Neural progenitor cell (in vitro differentiated cells): ENCODE measurements at regions not wholly inside any gene's neighbourhood (a gene's known extent, or its start where the extent isn't known, plus 50 kb on each side); places are given as distances from the start of the nearest gene placed in this dataset.

ENCODE experiments used
- DNase-seq: peaks from one replicate; pipeline ENCODE4 v3.0.0-alpha.2; 2016; ENCODE audit warnings: low spot score
- H2AFZ ChIP-seq: fragments of 200-600 bp; sonication (generic); replicated peaks from 2 replicates; pipeline ENCODE4 v1.6.1; 2016; ENCODE audit warnings: antibody characterized with exemption
- H3F3A ChIP-seq: fragments of 200-600 bp; sonication (generic); 2 replicates; pipeline ENCODE4 v1.6.1; 2016; ENCODE audit warnings: antibody characterized with exemption, low read depth
- H3K27ac ChIP-seq: fragments of 200-600 bp; sonication (generic); 2 replicates; pipeline ENCODE4 v1.5.1; 2016; ENCODE audit warnings: mild to moderate bottlenecking
- H3K27me3 ChIP-seq: fragments of 200-600 bp; sonication (generic); 2 replicates; pipeline ENCODE4 v1.6.1; 2016; ENCODE audit warnings: mild to moderate bottlenecking, moderate library complexity
- H3K36me3 ChIP-seq: fragments of 200-600 bp; sonication (generic); 2 replicates; pipeline ENCODE4 v1.5.1; 2016
- H3K4me1 ChIP-seq: fragments of 200-600 bp; sonication (generic); 2 replicates; pipeline ENCODE4 v1.6.1; 2016; ENCODE audit warnings: mixed run types
- H3K4me2 ChIP-seq: fragments of 200-600 bp; sonication (generic); 2 replicates; pipeline ENCODE4 v1.6.1; 2016
- H3K4me3 ChIP-seq: fragments of 200-600 bp; sonication (generic); 2 replicates; pipeline ENCODE4 v1.5.1; 2016
- H3K79me2 ChIP-seq: fragments of 200-600 bp; sonication (generic); 2 replicates; pipeline ENCODE4 v1.6.1; 2016; ENCODE audit warnings: low read depth
- H3K9ac ChIP-seq: fragments of 200-600 bp; sonication (generic); 2 replicates; pipeline ENCODE4 v1.6.1; 2016
- H3K9me3 ChIP-seq: fragments of 200-600 bp; sonication (generic); 2 replicates; pipeline ENCODE4 v1.5.1; 2016; ENCODE audit warnings: low read depth
- H4K20me1 ChIP-seq: fragments of 200-600 bp; sonication (generic); 2 replicates; pipeline ENCODE4 v1.6.1; 2016; ENCODE audit warnings: low read depth
- H3K27ac Mint-ChIP-seq: 3 replicates; pipeline ENCODE4 v1.8.0; 2021; ENCODE audit warnings: mixed read lengths
- H3K27me3 Mint-ChIP-seq: 2 replicates; pipeline ENCODE4 v1.8.0; 2022; ENCODE audit warnings: low read depth, mild to moderate bottlenecking, inconsistent platforms, moderate library complexity, mixed read lengths; ENCODE audit not compliant: insufficient read depth
- H3K36me3 Mint-ChIP-seq: 3 replicates; pipeline ENCODE4 v1.8.0; 2021; ENCODE audit warnings: mixed read lengths
- H3K4me1 Mint-ChIP-seq: 3 replicates; pipeline ENCODE4 v1.8.0; 2021; ENCODE audit warnings: mixed read lengths
- H3K4me3 Mint-ChIP-seq: 3 replicates; pipeline ENCODE4 v1.8.0; 2021; ENCODE audit warnings: mild to moderate bottlenecking, moderate library complexity, mixed read lengths
- H3K9me3 Mint-ChIP-seq: 3 replicates; pipeline ENCODE4 v1.8.0; 2020; ENCODE audit warnings: mixed read lengths
- CTCF ChIP-seq: fragments of 200-600 bp; sonication (generic); IDR thresholded peaks from 2 replicates; pipeline ENCODE4 v1.5.1; 2017; ENCODE audit warnings: antibody characterized with exemption, mild to moderate bottlenecking
- EZH2 ChIP-seq: fragments of 200-600 bp; sonication (generic); IDR thresholded peaks from 2 replicates; pipeline ENCODE4 v1.6.1; 2017; ENCODE audit warnings: antibody characterized with exemption, mild to moderate bottlenecking, moderate library complexity
- EZH2phosphoT487 ChIP-seq: fragments of 200-600 bp; sonication (generic); IDR thresholded peaks from 2 replicates; pipeline ENCODE4 v1.6.1; 2017; ENCODE audit warnings: antibody characterized with exemption

GRCh38 chr9:87089506-87089905 is 142.2 kb upstream of the GAS1 start:
- H3K4me3 ChIP-seq = no peak overlapping the region
- H3K4me2 ChIP-seq = no peak overlapping the region
- Mint-ChIP-seq H3K27ac (no peak overlapping the region), H3K27me3 (peaks cover 6% of the 10 kb centered on the region), H3K9me3 (no peaks in the 10 kb centered on the region), H3K36me3 (no peaks in the 10 kb centered on the region), H3K4me3 (no peak overlapping the region), H3K4me1 (peaks cover 6% of the 10 kb centered on the region)
- no peaks in the 10 kb centered on the region for H3K79me2 ChIP-seq
- TF ChIP-seq CTCF (no peak), EZH2 (no peak), EZH2phosphoT487 (no peak)
- no peaks in the 10 kb centered on the region for H3K9me3 ChIP-seq
- no peaks in the 10 kb centered on the region for H3K27me3 ChIP-seq
- no peaks in the 10 kb centered on the region for H3F3A ChIP-seq
- H2AFZ ChIP-seq = no peak overlapping the region
- no peaks in the 10 kb centered on the region for H4K20me1 ChIP-seq
- no peak overlapping the region for H3K27ac ChIP-seq
- H3K36me3 ChIP-seq = no peaks in the 10 kb centered on the region
- no peak overlapping the region for H3K9ac ChIP-seq
- DNase-seq = no peak
- H3K4me1 ChIP-seq = no peaks in the 10 kb centered on the region

GRCh38 chr9:87089929-87090328 is 142.6 kb upstream of the GAS1 start:
- no peak for DNase-seq
- no peaks in the 10 kb centered on the region for H4K20me1 ChIP-seq
- H3K4me1 Mint-ChIP-seq = peaks cover 2% of the 10 kb centered on the region
- TF ChIP-seq CTCF (no peak), EZH2 (no peak), EZH2phosphoT487 (no peak)
- H3K9me3 Mint-ChIP-seq = no peaks in the 10 kb centered on the region
- no peaks in the 10 kb centered on the region for H3K36me3 Mint-ChIP-seq
- H2AFZ ChIP-seq = no peak overlapping the region
- no peak overlapping the region for H3K27ac Mint-ChIP-seq
- H3K9me3 ChIP-seq = no peaks in the 10 kb centered on the region
- H3K9ac ChIP-seq = no peak overlapping the region
- no peaks in the 10 kb centered on the region for H3K79me2 ChIP-seq
- H3K27me3 Mint-ChIP-seq = peaks cover 6% of the 10 kb centered on the region
- no peak overlapping the region for H3K27ac ChIP-seq
- no peaks in the 10 kb centered on the region for H3K36me3 ChIP-seq
- H3K4me1 ChIP-seq = no peaks in the 10 kb centered on the region
- H3K4me3 Mint-ChIP-seq = no peak overlapping the region
- H3K4me2 ChIP-seq = no peak overlapping the region
- no peak overlapping the region for H3K4me3 ChIP-seq
- H3K27me3 ChIP-seq = no peaks in the 10 kb centered on the region
- no peaks in the 10 kb centered on the region for H3F3A ChIP-seq

GRCh38 chr9:87093777-87094176 is 146.5 kb upstream of the GAS1 start:
- Histone ChIP-seq H3K9me3 (no peaks in the 10 kb centered on the region), H3K4me3 (no peak overlapping the region), H3K27me3 (no peaks in the 10 kb centered on the region), H3K4me1 (no peaks in the 10 kb centered on the region), H2AFZ (no peak overlapping the region), H4K20me1 (no peaks in the 10 kb centered on the region), H3K27ac (no peak overlapping the region), H3K4me2 (no peak overlapping the region), H3K9ac (no peak overlapping the region), H3K79me2 (no peaks in the 10 kb centered on the region), H3F3A (no peaks in the 10 kb centered on the region), H3K36me3 (no peaks in the 10 kb centered on the region)
- DNase-seq = no peak
- H3K4me1 Mint-ChIP-seq = peaks cover 14% of the 10 kb centered on the region
- H3K27me3 Mint-ChIP-seq = peaks cover 6% of the 10 kb centered on the region
- H3K4me3 Mint-ChIP-seq = no peak overlapping the region
- H3K9me3 Mint-ChIP-seq = no peaks in the 10 kb centered on the region
- no peaks in the 10 kb centered on the region for H3K36me3 Mint-ChIP-seq
- no peak for TF ChIP-seq EZH2
- no peak for TF ChIP-seq CTCF
- TF ChIP-seq EZH2phosphoT487 = no peak
- H3K27ac Mint-ChIP-seq = no peak overlapping the region

GRCh38 chr9:87095951-87096350 is 148.6 kb upstream of the GAS1 start:
- H3K4me3 Mint-ChIP-seq = no peak overlapping the region
- H3K9ac ChIP-seq = no peak overlapping the region
- H3K9me3 ChIP-seq = no peaks in the 10 kb centered on the region
- no peak overlapping the region for H3K4me3 ChIP-seq
- no peaks in the 10 kb centered on the region for H3K79me2 ChIP-seq
- H3K4me1 Mint-ChIP-seq = peaks cover 14% of the 10 kb centered on the region
- TF ChIP-seq CTCF (no peak), EZH2 (no peak), EZH2phosphoT487 (no peak)
- H3K27me3 Mint-ChIP-seq = peaks cover 6% of the 10 kb centered on the region
- no peaks in the 10 kb centered on the region for H4K20me1 ChIP-seq
- no peaks in the 10 kb centered on the region for H3F3A ChIP-seq
- H3K9me3 Mint-ChIP-seq = no peaks in the 10 kb centered on the region
- DNase-seq = no peak
- H3K27me3 ChIP-seq = no peaks in the 10 kb centered on the region
- no peaks in the 10 kb centered on the region for H3K36me3 Mint-ChIP-seq
- no peaks in the 10 kb centered on the region for H3K4me1 ChIP-seq
- H2AFZ ChIP-seq = no peak overlapping the region
- H3K27ac ChIP-seq = no peak overlapping the region
- no peak overlapping the region for H3K27ac Mint-ChIP-seq
- no peaks in the 10 kb centered on the region for H3K36me3 ChIP-seq
- H3K4me2 ChIP-seq = no peak overlapping the region
